WTC11 (cell line): ENCODE measurements at regions not wholly inside any gene's neighbourhood (a gene's known extent, or its start where the extent isn't known, plus 50 kb on each side); places are given as distances from the start of the nearest gene placed in this dataset.

Experiments
- CTCF ChIP-seq: fragments of 200-600 bp; IDR thresholded peaks from 2 replicates; pipeline ENCODE4 v1.8.0; 2022; ENCODE audit warnings: antibody characterized with exemption
- GRHL2 ChIP-seq: fragments of 250-450 bp; sonication (Bioruptor Pico); IDR thresholded peaks from 2 replicates; pipeline ENCODE4 v1.8.0; 2022; ENCODE audit warnings: mild to moderate bottlenecking, moderate library complexity; ENCODE audit not compliant: insufficient replicate concordance, severe bottlenecking
- JUN ChIP-seq: sonication (generic); formaldehyde crosslinking; IDR thresholded peaks from 2 replicates; pipeline ENCODE4 v1.8.0; 2023; ENCODE audit warnings: mild to moderate bottlenecking, missing genetic modification reagents
- NFYB ChIP-seq: sonication (generic); formaldehyde crosslinking; conservative IDR thresholded peaks from 2 replicates; pipeline ENCODE4 v1.8.0; 2022; ENCODE audit warnings: low read depth, missing genetic modification reagents
- TCF7 ChIP-seq: sonication (generic); formaldehyde crosslinking; IDR thresholded peaks from 2 replicates; pipeline ENCODE4 v1.8.0; 2022; ENCODE audit warnings: mild to moderate bottlenecking, low read depth, missing genetic modification reagents, moderate library complexity

GRCh38 chr20:24765316-24766142, 183.5 kb upstream of the CST7 start:
- TF ChIP-seq CTCF (no peak), JUN (no peak), GRHL2 (CRISPR knock-in tag) (no peak), TCF7 (CRISPR knock-in tag) (no peak), NFYB (CRISPR knock-in tag) (no peak)
